Heart left ventricle (tissue), 13 donors: ENCODE measurements at regions not wholly inside any gene's neighbourhood (a gene's known extent, or its start where the extent isn't known, plus 50 kb on each side); places are given as distances from the start of the nearest gene placed in this dataset.
"Not testable (repeated sequence)": the region's sequence is repeated elsewhere in the genome, so short reads cannot be mapped to it uniquely, and the experiment has no call there.

Source experiments
- CTCF ChIP-seq, 12 donors: fragments of 200-600 bp; sonication (generic) in 4 of 12; IDR thresholded peaks; one replicate each; pipeline versions ENCODE4 v1.5.0 to v1.8.0; 2018 to 2022; ENCODE audit warnings: antibody characterized with exemption in 12 of 12, mild to moderate bottlenecking in 5 of 12
- POLR2A ChIP-seq, 2 donors: fragments of 450-650 bp; IDR thresholded peaks; one replicate each; pipeline ENCODE4 v1.6.1; 2017; ENCODE audit warnings: antibody characterized with exemption in 2 of 2, mild to moderate bottlenecking in 2 of 2, moderate library complexity in 2 of 2
- donor health status: ischemic (EF 13 %, LVEDD 7.1; RV severe dilation, severe dysfunction).
- donor health status: DM: no; HTN: yes; CAD: no.
- donor health status: DM: no; HTN: no; CAD: no.
- donor health status: ischemic (EF 25% LVEDD 6.9; RV normal size, moderate dysfunction).
- donor health status: ischemic (EF 25% LVEDD 5.7; RV mildly dilated, moderate dysfunction).
- donor health status: ischemic (EF 35%, LVEDD 5.7; RV mildly dilated, moderate dysfunction).
- donor health status: nonischemic (EF 11% LVEDD 7.7; RV severe dilation, severe dysfunction).
- donor health status: DM: yes; HTN: yes; CAD: no.
- donor health status: PGD.
- donor health status: ischemic (EF 29% LVEDD 5.4; RV normal size, mild dysfunction).
- donor health status: nonischemic (EF 23%, LVEDD 6.1; RV moderate dilation, normal function).

GRCh38 chr6:12492929-12493328, 202.8 kb downstream of the EDN1 start:
- TF ChIP-seq CTCF, POLR2A (IDR thresholded peaks at IDR 0.05): not testable (repeated sequence)
